NCI-H2107 treated with DMSO at 0.1 percent for 48 hours (cell line): ENCODE measurements at regions not wholly inside any gene's neighbourhood (a gene's known extent, or its start where the extent isn't known, plus 50 kb on each side); places are given as distances from the start of the nearest gene placed in this dataset.
"Not testable (repeated sequence)": the region's sequence is repeated elsewhere in the genome, so short reads cannot be mapped to it uniquely, and the experiment has no call there.

ENCODE experiments used
- DNase-seq: peaks from one replicate; lab custom pipeline; 2025; ENCODE audit not compliant: unreplicated experiment; lab: John Stamatoyannopoulos, UW

DNA sequence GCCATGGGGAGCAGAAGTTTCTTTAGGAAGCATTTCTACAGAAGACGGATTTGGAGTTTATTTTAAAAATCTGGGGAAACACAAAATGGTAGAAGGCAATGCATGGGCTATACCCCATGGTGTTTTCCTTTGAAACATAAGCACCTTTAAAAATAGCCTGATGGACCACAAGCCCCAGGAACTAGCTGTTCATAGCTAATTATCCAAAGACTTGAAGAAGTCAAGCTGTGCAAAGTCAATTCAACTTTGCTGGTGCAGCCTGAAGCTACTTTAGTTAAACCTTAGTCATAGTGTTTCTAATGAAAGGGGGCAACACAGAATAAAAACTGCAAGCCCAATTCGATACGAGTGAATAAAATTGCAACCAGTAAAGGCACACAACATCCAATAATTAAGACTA lies 732.5 kb downstream of the GALC start:
- DNase-seq: no peak

DNA sequence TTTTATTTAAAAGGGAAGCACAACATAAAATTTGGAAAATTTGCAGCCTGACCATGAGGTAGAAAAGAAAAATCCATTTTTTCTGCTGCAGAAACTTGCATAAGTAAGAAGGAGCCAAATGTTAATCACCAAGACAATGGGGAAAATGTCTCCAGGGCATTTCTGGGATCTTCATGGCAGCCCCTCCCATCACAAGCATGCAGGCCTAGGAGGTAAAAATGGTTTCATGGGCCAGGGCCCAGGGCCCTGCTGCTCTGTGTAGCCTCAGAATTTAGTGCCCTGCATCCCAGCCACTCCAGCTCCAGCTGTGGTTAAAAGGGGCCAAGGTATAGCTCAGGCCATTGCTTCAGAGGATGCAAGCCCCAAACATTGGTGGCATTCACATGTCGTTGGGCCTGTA lies 735.6 kb downstream of the GALC start:
- DNase-seq: no peak

DNA sequence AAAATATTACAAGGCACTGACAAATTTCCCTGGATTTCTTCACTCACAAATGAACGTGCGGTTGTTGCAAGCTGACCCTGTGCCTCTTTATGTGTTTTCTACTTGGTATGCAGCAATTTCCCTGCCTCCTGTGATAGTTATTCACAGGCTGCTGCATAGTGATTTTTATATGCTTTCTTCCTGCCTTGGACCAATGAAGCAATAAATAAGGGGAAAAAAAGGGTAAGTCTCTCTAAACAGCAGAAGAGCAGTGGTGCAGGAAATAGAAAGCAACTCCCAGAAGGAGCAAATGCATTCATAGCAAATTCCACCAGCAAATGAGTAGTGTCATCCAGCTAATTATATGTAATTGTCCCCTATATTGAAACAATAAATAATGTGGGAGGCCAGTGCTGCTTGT lies 737.9 kb downstream of the GALC start:
- DNase-seq: no peak

DNA sequence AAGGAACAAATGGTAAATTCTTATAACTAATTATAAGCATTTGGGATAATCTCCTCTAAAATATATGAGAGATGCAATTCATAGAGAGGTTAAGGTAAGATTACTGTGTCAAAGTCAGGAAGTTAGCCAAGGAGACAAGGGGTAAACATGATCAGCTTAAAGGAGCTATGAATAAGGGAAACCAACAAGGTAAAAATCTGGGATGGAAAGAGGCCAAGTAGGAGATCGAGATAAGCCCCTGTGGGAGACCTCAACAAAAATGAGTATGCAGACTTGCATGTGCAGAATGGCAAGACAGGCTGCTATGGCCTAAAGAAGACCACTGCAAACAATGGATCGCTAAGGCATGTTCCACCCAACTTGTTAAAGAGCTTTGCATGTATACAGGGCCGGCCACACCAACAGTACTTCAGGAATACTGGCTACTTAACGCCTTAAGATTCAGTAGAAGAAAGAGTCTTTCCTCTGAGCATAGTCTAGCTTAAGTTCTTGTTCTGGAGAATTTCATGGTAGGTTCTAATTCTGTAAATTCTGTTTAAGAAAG lies 738.6 kb downstream of the GALC start:
- DNase-seq: no peak

DNA sequence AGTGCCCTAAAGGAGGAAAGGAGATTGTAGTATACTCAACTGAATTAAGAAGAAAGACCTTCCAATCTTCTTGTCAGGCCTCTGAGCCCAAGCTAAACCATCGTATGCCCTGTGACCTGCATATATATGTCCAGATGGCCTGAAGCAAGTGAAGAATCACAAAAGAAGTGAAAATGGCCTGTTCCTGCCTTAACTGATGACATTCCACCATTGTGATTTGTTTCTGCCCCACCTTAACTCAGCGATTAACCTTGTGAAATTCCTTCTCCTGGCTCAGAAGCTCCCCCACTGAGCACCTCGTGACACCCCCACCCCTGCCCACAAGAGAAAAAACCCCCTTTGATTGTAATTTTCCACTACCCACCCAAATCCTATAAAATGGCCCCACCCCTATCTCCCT lies 739.2 kb downstream of the GALC start:
- DNase-seq: not testable (repeated sequence)

DNA sequence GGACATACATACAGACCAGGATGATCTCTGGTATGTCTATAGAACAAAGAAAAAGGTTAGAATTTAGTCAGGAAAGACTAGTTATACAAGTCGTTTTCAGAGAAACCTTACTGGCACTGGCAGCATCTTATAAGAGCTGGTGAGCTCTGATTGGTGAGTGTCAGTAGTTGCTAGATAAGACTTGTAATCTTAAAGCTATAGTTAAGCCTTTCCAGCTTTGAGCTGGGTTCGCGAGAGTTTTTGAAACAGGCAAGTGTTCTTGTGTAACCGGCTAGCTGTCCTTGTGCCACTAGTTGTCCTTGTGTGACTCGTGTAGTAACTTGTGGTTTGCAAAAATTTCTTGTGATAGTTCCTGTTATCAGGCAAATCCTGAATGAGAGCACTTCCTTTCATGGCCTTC lies 740.9 kb downstream of the GALC start:
- DNase-seq: no peak

DNA sequence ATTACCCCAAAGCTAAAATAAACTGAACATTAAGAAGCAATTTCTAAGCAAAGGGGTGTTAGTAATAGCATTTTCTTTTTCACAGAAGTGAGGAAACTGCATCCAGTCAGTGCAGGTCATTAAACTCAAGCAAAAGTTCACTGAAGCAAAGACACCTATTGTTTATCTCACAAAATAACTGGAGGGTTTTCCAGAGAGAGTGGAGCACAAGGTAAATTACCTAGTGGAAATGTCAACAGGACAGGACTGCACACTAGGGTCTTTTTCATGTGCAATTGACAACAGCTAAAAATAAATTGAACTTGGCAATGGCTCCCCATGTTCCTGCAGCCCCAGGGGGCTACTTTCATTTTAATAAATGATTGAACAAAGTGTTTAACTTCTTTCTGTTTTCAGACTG lies 742.0 kb downstream of the GALC start:
- DNase-seq: no peak

DNA sequence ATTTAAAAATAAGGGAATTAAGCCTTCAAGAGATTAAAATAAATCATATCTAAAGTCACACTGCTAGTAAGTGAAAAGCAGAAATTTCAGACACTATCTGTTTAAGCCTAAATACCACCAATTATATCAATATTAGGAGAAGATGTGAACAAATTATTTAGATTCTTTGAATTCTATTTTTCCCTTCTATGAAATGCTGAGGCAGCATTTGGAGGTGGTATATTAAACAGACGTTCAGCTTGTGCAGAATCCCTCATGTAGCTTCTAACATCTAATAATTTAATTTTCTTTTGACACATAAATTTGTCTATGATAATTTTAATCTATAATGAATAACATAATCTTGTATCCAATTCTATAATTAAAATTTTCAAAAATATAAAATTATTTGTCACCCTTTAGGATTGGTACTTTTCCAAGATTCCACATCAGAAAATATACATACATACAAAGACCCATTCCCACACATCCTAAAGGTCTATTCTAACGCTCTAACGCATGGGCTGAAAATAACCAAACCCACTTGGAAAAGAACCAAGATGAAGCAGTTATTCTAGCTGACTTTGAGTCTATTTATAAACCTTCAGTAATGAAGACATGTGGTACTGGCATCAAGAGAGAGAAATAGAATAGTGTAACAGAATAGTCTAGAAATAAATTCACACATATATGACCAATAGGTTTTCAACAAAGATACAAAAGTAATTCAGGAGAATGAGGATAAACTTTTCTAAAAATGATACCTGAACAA lies 751.8 kb downstream of the GALC start:
- DNase-seq: no peak

DNA sequence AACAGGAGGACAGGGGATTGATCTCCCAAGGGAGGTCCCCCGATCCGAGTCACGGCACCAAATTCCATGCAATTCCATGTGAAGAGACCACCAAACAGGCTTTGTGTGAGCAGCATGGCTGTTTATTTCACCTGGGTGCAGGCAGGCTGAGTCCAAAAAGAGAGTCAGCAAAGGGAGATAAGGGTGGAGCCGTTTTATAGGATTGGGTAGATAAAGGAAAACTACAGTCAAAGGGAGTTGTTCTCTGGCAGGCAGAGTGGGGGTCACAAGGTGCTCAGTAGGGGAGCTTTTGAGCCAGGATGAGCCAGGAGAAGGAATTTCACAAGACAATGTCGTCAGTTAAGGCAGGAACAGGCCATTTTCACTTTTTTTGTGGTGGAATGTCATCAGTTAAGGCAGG lies 752.7 kb downstream of the GALC start:
- DNase-seq: not testable (repeated sequence)

DNA sequence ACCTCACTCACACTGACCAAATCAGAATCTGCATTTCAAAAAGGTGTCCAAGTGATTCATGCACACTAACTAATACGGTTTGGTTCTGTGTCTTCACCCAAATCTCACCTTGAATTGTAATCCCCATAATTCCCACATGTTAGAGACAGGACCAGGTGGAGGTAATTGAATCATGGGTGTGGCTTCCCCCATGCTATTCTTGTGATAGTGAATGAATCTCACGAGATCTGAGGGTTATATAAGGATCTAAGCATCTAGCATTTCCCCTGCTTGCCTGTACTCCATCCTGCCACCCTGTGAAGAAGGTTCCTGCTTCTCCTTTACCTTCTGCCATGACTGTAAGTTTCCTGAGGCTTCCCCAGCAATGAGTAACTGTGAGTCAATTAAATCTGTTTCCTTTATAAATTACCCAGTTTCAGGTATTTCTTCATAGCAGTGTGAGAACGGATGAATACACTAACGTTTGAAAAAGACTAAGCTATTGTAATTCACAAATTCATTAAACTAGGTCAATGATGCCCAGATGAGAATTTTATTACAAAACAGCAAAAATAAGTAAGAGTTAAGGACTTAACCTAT lies 759.1 kb downstream of the GALC start:
- no peak for DNase-seq

DNA sequence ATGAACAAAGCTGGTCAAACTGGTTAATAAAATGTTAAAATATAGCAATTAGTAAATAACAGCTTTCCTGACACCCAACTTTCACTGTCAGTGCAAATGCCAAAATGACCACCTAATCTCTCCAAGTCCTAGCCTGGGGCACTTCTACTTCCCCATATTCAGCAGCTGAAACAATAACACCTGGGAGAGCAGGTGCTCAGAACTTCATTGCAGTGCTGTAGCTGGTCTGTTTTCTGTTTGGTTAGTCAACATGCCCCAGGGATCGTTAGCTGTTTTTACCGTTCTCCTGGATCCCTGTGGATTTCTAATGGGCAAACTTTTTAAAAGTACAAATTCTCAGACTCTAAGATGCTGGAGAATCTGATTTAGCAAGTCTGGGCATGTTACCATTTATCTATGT lies 759.7 kb downstream of the GALC start:
- DNase-seq: no peak

DNA sequence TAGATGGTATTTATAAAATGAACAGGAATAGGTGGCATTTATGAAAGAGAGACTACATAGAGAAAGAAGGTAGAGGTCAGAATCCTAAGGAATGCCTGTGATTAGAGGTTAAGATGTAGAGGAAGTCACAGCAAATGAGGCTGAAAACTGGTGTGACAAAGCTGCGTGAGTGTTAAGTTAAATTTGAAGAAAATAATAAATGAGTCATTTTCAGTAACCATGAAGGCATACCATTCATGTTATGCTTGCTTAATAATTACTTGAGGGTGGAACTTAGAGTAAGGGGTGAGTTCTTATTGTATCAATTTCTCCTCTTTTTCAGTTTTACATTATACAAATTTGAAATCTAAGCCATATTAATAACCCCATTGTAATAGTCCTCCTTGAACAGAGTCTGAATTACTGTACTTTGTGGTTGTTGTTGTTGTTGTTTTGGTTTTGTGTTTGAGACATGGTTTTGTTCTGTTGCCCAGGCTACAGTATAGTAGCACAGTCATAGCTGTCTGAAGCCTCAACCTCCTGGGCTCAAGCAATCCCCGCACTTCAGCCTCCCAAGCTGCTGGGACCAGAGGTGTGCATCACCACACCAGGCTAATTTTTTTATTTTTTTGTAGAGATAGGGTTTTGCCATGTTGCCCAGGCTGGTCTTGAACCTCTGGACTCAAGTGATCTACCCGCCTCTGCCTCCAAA lies 761.5 kb downstream of the GALC start:
- DNase-seq: no peak

DNA sequence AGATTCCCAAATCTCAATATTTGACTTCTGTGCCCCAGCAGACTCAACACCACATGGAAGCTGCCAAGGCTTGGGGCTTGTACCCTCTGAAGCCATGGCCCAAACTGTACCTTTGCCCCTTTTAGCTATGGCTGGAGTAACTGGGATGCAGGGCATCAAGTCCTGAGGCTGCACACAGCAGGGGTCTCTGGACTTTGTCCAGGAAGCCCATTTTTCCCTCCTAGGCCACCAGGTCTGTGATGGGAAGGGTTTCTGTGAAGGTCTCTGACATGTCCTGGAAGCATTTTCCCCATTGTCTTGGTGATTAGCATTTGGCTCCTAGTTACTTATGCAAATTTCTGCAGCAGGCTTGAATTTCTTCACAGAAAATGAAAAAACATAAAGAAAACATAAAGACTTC lies 762.3 kb downstream of the GALC start:
- DNase-seq: no peak

DNA sequence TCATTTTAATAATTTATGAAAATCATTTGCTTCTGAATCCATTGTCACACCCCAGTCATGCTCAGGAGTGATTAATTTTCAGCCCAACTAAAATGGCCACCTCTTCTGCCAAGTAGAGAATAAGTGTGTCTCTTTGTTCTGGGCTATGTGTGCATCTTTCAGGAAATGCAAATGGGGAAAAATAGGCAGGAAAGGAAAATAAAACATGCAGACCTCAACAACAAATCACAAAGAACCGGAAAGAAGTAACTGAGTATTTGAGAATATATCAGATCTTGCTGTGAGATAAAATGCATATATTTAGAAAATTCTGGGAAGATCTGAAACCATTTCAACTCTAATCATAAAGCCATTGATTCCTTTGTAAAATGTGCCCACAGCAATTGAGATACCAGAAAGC lies 763.9 kb downstream of the GALC start:
- DNase-seq: no peak

DNA sequence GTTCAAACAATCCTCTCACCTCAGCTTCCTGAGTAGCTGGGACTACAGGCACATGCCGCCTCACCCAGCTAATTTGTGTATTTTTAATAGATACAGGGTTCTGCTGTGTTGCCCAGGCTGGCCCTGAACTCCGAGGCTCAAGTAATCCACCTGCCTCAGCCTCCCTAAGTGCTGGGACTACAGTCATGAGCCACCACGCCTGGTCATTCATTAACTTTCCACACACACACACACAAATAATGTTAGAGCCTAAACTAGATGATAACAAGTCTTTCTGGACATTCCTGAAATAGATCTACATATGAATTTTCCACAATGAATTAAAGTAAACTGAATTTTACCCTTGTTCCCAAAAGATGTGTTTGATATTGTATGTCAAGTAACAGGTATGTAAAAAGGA lies 776.0 kb downstream of the GALC start:
- no peak for DNase-seq

DNA sequence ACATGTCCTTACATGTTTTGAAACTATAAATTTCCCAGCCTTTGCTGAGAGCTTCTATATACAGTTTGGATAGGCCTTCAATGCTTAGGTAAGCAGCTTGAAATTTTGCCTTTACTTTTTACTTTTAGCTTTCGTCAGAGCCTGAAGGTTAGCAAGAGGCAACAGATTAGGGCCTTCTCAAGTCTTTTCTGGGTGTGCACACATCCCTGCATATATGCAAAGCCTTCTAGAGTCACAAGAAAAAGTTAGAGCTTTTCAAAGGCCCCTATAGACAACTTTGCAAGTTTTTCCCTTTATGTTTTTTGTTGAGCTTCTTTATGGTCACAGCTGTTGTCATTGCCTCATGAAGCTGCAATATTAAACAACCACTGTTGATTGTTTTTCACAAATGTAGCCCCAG lies 778.4 kb downstream of the GALC start:
- no peak for DNase-seq

DNA sequence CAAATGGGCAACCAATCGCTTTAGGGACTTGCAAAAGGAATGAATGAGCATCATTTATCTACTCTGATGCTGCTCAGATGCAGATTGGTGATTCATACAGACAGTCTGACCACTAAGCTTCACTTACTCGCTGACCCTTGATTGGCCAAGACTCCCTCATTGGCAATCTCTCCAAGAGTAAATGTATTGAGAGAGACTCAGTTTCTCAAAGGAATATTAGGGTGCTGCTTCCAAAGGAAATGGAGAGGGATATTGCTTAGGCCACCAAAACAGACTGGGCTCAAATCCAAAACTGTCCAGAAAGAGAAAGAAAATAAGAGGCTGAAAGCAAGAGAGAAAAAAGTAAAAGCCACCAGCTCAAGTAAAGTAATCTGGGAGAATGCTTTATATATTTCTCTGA lies 785.2 kb downstream of the GALC start:
- DNase-seq: no peak

DNA sequence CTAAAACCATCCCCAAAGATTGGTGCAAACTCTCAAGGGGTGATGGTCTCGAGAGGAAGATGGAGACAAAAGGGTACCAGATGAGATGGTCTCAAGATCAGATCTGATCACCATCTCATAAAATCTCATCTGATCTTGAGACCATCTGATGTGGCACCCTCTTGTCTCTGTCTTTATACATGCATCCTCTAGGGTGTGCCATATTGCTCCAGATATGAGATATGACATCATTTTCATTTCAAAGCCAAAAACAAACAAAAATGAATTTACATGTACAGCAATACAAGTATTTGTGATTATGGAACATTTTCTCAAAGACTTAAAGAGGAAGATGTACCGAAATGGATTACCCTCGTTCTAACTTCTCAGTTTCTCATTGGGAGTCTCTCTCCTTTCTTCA lies 787.2 kb downstream of the GALC start:
- DNase-seq: no peak

DNA sequence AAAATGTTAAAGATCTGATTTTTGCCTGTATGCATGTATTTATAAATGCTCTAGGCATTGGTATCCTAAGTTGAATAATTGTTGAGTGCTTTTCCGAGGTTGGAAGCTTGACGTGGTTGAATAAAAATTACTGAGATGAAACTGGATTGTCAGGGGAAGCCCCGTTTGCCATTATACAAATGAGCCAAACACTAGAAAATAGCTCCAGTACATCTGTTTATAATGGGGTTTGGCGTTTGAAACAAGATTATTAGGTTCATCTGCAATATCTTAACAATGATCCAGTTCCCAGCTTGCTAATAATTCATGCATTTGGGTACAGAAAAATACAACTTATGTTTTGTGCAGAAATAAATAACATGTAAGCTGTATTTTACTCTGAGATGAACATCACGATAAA lies 789.6 kb downstream of the GALC start:
- DNase-seq: no peak

DNA sequence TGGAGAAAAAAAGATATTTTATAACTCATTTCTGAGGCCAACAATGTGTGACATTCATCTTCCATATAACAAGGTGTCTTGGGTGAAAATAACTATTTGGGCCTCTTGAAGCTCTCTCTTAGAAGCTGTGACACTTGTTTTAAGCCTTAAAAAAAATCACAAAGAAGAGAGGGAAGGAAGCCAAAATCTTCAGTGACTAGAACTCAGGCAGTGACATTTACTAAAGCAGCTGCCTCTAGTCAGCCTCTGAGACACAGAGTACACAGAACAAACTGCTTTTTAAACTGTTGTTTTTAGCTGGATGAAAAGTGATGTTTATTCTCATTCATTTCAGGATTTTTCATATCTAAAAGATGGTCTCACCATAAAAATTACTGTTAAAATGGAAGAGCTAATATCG lies 793.6 kb downstream of the GALC start:
- no peak for DNase-seq

DNA sequence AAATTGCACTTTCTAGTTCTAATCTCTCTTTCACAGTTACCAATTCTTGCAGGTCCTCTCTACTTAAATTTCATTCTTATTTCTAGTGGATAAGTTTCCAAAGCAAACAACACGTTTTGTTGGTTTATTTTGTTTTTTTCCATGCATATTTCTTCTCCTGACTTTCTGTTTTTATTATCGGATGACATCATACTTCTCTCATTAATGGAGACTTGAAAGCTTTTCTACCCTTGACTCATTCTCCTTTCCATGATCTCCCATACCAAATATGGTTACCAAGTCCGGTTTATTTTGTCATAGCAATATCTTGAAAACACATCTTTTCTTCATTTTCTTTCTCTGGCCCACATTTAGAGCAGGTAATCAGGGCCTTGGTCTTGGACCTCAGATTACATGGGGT lies 796.5 kb downstream of the GALC start:
- no peak for DNase-seq

DNA sequence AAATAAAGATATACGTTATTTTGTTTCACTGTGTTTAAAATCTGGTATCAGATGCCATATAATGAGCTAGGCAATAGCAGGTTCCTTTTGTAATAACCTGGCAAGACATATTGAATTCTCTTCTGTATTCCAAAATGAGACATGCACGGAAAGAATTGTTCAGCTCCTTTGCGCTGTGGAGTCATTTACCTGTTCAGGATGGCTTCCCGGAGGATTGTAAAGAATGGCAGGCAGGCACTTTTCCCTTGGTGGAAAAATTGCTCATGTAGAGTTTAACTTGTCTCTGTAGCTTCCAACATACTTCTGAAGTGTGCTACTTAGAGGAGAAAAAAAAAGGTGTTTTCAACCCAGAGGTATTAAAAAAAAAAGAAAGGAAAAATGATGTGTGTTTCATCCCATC lies 805.2 kb downstream of the GALC start:
- DNase-seq: no peak
